GM10248 (cell line): ENCODE measurements at regions not wholly inside any gene's neighbourhood (a gene's known extent, or its start where the extent isn't known, plus 50 kb on each side); places are given as distances from the start of the nearest gene placed in this dataset.
A peak's percentile ranks its signal among the peaks of the same experiment; 100 is the strongest.

ENCODE experiments used
- CTCF ChIA-PET: fragments of 300-600 bp; sonication (Branson Sonifier 250); formaldehyde crosslinking; extraction: SDS; loops from one replicate; lab custom pipeline; 2021; ENCODE audit warnings: antibody characterized with exemption; lab: Yijun Ruan, JAX
- POLR2A ChIA-PET: fragments of 350-650 bp; sonication (Branson Sonifier 250); formaldehyde crosslinking; extraction: SDS; loops from one replicate; lab custom pipeline; 2020; ENCODE audit warnings: antibody characterized with exemption; lab: Yijun Ruan, JAX
- DNase-seq: peaks from one replicate; pipeline ENCODE4 v3.0.0; 2012; ENCODE audit errors: extremely low spot score
- CTCF ChIP-seq: IDR thresholded peaks from 2 replicates; pipeline ENCODE4 v1.5.1; 2012; ENCODE audit warnings: mild to moderate bottlenecking, low read depth; ENCODE audit errors: extremely low read depth, missing control alignments, control extremely low read depth

GRCh38 chr9:93821307-93821703 lies 133.8 kb downstream of the BARX1 start:
- no peak for DNase-seq
- no peak for TF ChIP-seq CTCF
- CTCF ChIA-PET = no interaction called here
- POLR2A ChIA-PET = no interaction called here

GRCh38 chr9:93820667-93821306 lies 134.4 kb downstream of the BARX1 start:
- POLR2A ChIA-PET = no interaction called here
- no peak for TF ChIP-seq CTCF
- CTCF ChIA-PET = no interaction called here
- DNase-seq = no peak

- POLR2A ChIA-PET = no interaction called here
- peak; percentile 4 for DNase-seq
- TF ChIP-seq CTCF = no peak
- CTCF ChIA-PET = no interaction called here
Observed at GRCh38 chr9:93819905-93820304, 135.2 kb downstream of the BARX1 start.

- POLR2A ChIA-PET = no interaction called here
- CTCF ChIA-PET = interaction anchor here (1.3 to 2.5 kb wide), 2 partner anchors 9 to 10 kb away, joined by 3 to 6 read pairs; no protein-coding TSS in a partner anchor
- DNase-seq = peak; percentile 4
- TF ChIP-seq CTCF = no peak
Observed at GRCh38 chr9:93818827-93819472, 136.2 kb downstream of the BARX1 start.

GRCh38 chr9:93818237-93818636 lies 136.9 kb downstream of the BARX1 start:
- DNase-seq = no peak
- no peak for TF ChIP-seq CTCF
- ChIA-PET CTCF (interaction anchor here (1.3 to 2.5 kb wide), 2 partner anchors 9 to 10 kb away, joined by 3 to 6 read pairs; no protein-coding TSS in a partner anchor), POLR2A (no interaction called here)

- DNase-seq = no peak
- TF ChIP-seq CTCF = no peak
- ChIA-PET CTCF (interaction anchor here (1.5 kb wide), 1 partner anchor 10 kb away, joined by 3 read pairs; no protein-coding TSS in a partner anchor), POLR2A (interaction anchor here (0.6 kb wide), 1 partner anchor 750 kb away, joined by 3 read pairs; no protein-coding TSS in a partner anchor)
Observed at GRCh38 chr9:93815677-93816076, 139.5 kb downstream of the BARX1 start.
